ENCODE measurements at regions not wholly inside any gene's neighbourhood (a gene's known extent, or its start where the extent isn't known, plus 50 kb on each side); places are given as distances from the start of the nearest gene placed in this dataset.

- DNase-seq (ENCODE audit: low spot score), result peak; percentile 23
Observed at GRCh38 chr10:104576611-104577010, 64.5 kb upstream of the SORCS3 start.

GRCh38 chr10:104577163-104577562 is 63.9 kb upstream of the SORCS3 start:
- peak; percentile 29 for DNase-seq (ENCODE audit: low spot score)

- peak; percentile 39 for DNase-seq (ENCODE audit: low spot score)
Observed at GRCh38 chr10:104577861-104578521, 63.1 kb upstream of the SORCS3 start.

- peak; percentile 20 for DNase-seq (ENCODE audit: low spot score)
Observed at GRCh38 chr10:104578671-104579070, 62.4 kb upstream of the SORCS3 start.

GRCh38 chr10:104579136-104579535 is 62.0 kb upstream of the SORCS3 start:
- no peak for DNase-seq (ENCODE audit: low spot score)

- DNase-seq (ENCODE audit: low spot score), result no peak
Observed at GRCh38 chr10:104580321-104580720, 60.8 kb upstream of the SORCS3 start.

- peak; percentile 80 for DNase-seq (ENCODE audit: low spot score)
Observed at GRCh38 chr10:104580774-104581675, 60.1 kb upstream of the SORCS3 start.

GRCh38 chr10:104581884-104582601 is 59.0 kb upstream of the SORCS3 start:
- DNase-seq (ENCODE audit: low spot score), result no peak

- DNase-seq (ENCODE audit: low spot score), result no peak
Observed at GRCh38 chr10:104582602-104582951, 58.5 kb upstream of the SORCS3 start.

GRCh38 chr10:104582966-104583365 is 58.1 kb upstream of the SORCS3 start:
- DNase-seq (ENCODE audit: low spot score), result no peak

- DNase-seq (ENCODE audit: low spot score), result no peak
Observed at GRCh38 chr10:104584541-104584940, 56.5 kb upstream of the SORCS3 start.

GRCh38 chr10:104587751-104588150 is 53.3 kb upstream of the SORCS3 start:
- no peak for DNase-seq (ENCODE audit: low spot score)

GRCh38 chr10:104589431-104589830 is 51.7 kb upstream of the SORCS3 start:
- DNase-seq (ENCODE audit: low spot score), result no peak

- no peak for DNase-seq (ENCODE audit: low spot score)
Observed at GRCh38 chr10:104589871-104590270, 51.2 kb upstream of the SORCS3 start.

Data from ecto neural progenitor cell (in vitro differentiated cells).